ENCODE measurements at regions not wholly inside any gene's neighbourhood (a gene's known extent, or its start where the extent isn't known, plus 50 kb on each side); places are given as distances from the start of the nearest gene placed in this dataset.

GRCh38 chr18:61136711-61137251 is 196.4 kb upstream of the CDH20 start:
- H3K9me3 ChIP-seq (ENCODE audit: control insufficient read depth, low read depth, low read length), result no peaks in the 10 kb centered on the region
- no peaks in the 10 kb centered on the region for H3K4me1 ChIP-seq (ENCODE audit: control insufficient read depth, low read depth, low read length)
- no peaks in the 10 kb centered on the region for H3K36me3 ChIP-seq (ENCODE audit: control insufficient read depth, low read depth, low read length)
- H3K27me3 ChIP-seq (ENCODE audit: control insufficient read depth, insufficient read depth, low read length), result no peaks in the 10 kb centered on the region
- no peak overlapping the region for H3K4me3 ChIP-seq (ENCODE audit: low read length)
- H3K27ac ChIP-seq (ENCODE audit: low read length), result no peak overlapping the region
- H3K9ac ChIP-seq (ENCODE audit: low read length), result no peak overlapping the region

GRCh38 chr18:61141691-61142090 is 191.5 kb upstream of the CDH20 start:
- Histone ChIP-seq H3K9ac (ENCODE audit: low read length) (no peak overlapping the region), H3K27ac (ENCODE audit: low read length) (no peak overlapping the region), H3K36me3 (ENCODE audit: control insufficient read depth, low read depth, low read length) (no peaks in the 10 kb centered on the region), H3K4me1 (ENCODE audit: control insufficient read depth, low read depth, low read length) (no peaks in the 10 kb centered on the region), H3K9me3 (ENCODE audit: control insufficient read depth, low read depth, low read length) (no peaks in the 10 kb centered on the region), H3K4me3 (ENCODE audit: low read length) (no peak overlapping the region), H3K27me3 (ENCODE audit: control insufficient read depth, insufficient read depth, low read length) (no peaks in the 10 kb centered on the region)

GRCh38 chr18:61148322-61148721 is 184.9 kb upstream of the CDH20 start:
- H3K36me3 ChIP-seq (ENCODE audit: control insufficient read depth, low read depth, low read length), result no peaks in the 10 kb centered on the region

GRCh38 chr18:61149786-61150185 is 183.4 kb upstream of the CDH20 start:
- H3K4me3 ChIP-seq (ENCODE audit: low read length), result no peak overlapping the region
- H3K4me1 ChIP-seq (ENCODE audit: control insufficient read depth, low read depth, low read length), result no peaks in the 10 kb centered on the region
- no peaks in the 10 kb centered on the region for H3K27me3 ChIP-seq (ENCODE audit: control insufficient read depth, insufficient read depth, low read length)
- no peaks in the 10 kb centered on the region for H3K9me3 ChIP-seq (ENCODE audit: control insufficient read depth, low read depth, low read length)
- H3K36me3 ChIP-seq (ENCODE audit: control insufficient read depth, low read depth, low read length), result no peaks in the 10 kb centered on the region
- no peak overlapping the region for H3K9ac ChIP-seq (ENCODE audit: low read length)
- H3K27ac ChIP-seq (ENCODE audit: low read length), result no peak overlapping the region

More at GRCh38 chr18:61148322-61148721, 184.9 kb upstream of the CDH20 start:
- no peak overlapping the region for H3K27ac ChIP-seq (ENCODE audit: low read length)
- no peaks in the 10 kb centered on the region for H3K9me3 ChIP-seq (ENCODE audit: control insufficient read depth, low read depth, low read length)
- H3K9ac ChIP-seq (ENCODE audit: low read length), result no peak overlapping the region
- no peak overlapping the region for H3K4me3 ChIP-seq (ENCODE audit: low read length)
- no peaks in the 10 kb centered on the region for H3K4me1 ChIP-seq (ENCODE audit: control insufficient read depth, low read depth, low read length)
- H3K27me3 ChIP-seq (ENCODE audit: control insufficient read depth, insufficient read depth, low read length), result no peaks in the 10 kb centered on the region

GRCh38 chr18:61153571-61153970 is 179.7 kb upstream of the CDH20 start:
- no peaks in the 10 kb centered on the region for H3K9me3 ChIP-seq (ENCODE audit: control insufficient read depth, low read depth, low read length)
- no peak overlapping the region for H3K9ac ChIP-seq (ENCODE audit: low read length)
- H3K36me3 ChIP-seq (ENCODE audit: control insufficient read depth, low read depth, low read length), result no peaks in the 10 kb centered on the region
- H3K27me3 ChIP-seq (ENCODE audit: control insufficient read depth, insufficient read depth, low read length), result no peaks in the 10 kb centered on the region
- no peak overlapping the region for H3K27ac ChIP-seq (ENCODE audit: low read length)
- no peak overlapping the region for H3K4me3 ChIP-seq (ENCODE audit: low read length)
- no peaks in the 10 kb centered on the region for H3K4me1 ChIP-seq (ENCODE audit: control insufficient read depth, low read depth, low read length)

- Histone ChIP-seq H3K36me3 (ENCODE audit: control insufficient read depth, low read depth, low read length) (no peaks in the 10 kb centered on the region), H3K27ac (ENCODE audit: low read length) (no peak overlapping the region), H3K27me3 (ENCODE audit: control insufficient read depth, insufficient read depth, low read length) (no peaks in the 10 kb centered on the region), H3K9ac (ENCODE audit: low read length) (no peak overlapping the region), H3K9me3 (ENCODE audit: control insufficient read depth, low read depth, low read length) (no peaks in the 10 kb centered on the region), H3K4me3 (ENCODE audit: low read length) (no peak overlapping the region), H3K4me1 (ENCODE audit: control insufficient read depth, low read depth, low read length) (no peaks in the 10 kb centered on the region)
Observed at GRCh38 chr18:61154866-61155265, 178.4 kb upstream of the CDH20 start.

GRCh38 chr18:61155586-61155985 is 177.6 kb upstream of the CDH20 start:
- H3K4me3 ChIP-seq (ENCODE audit: low read length), result no peak overlapping the region
- no peaks in the 10 kb centered on the region for H3K9me3 ChIP-seq (ENCODE audit: control insufficient read depth, low read depth, low read length)
- H3K9ac ChIP-seq (ENCODE audit: low read length), result no peak overlapping the region
- H3K27ac ChIP-seq (ENCODE audit: low read length), result no peak overlapping the region
- no peaks in the 10 kb centered on the region for H3K36me3 ChIP-seq (ENCODE audit: control insufficient read depth, low read depth, low read length)
- H3K4me1 ChIP-seq (ENCODE audit: control insufficient read depth, low read depth, low read length), result no peaks in the 10 kb centered on the region
- H3K27me3 ChIP-seq (ENCODE audit: control insufficient read depth, insufficient read depth, low read length), result no peaks in the 10 kb centered on the region

- no peak overlapping the region for H3K9ac ChIP-seq (ENCODE audit: low read length)
- no peak overlapping the region for H3K4me3 ChIP-seq (ENCODE audit: low read length)
- no peak overlapping the region for H3K27ac ChIP-seq (ENCODE audit: low read length)
- H3K27me3 ChIP-seq (ENCODE audit: control insufficient read depth, insufficient read depth, low read length), result no peaks in the 10 kb centered on the region
- no peaks in the 10 kb centered on the region for H3K9me3 ChIP-seq (ENCODE audit: control insufficient read depth, low read depth, low read length)
- H3K36me3 ChIP-seq (ENCODE audit: control insufficient read depth, low read depth, low read length), result no peaks in the 10 kb centered on the region
- no peaks in the 10 kb centered on the region for H3K4me1 ChIP-seq (ENCODE audit: control insufficient read depth, low read depth, low read length)
Observed at GRCh38 chr18:61157451-61157850, 175.8 kb upstream of the CDH20 start.

GRCh38 chr18:61159246-61159645 is 174.0 kb upstream of the CDH20 start:
- Histone ChIP-seq H3K4me1 (ENCODE audit: control insufficient read depth, low read depth, low read length) (no peaks in the 10 kb centered on the region), H3K9ac (ENCODE audit: low read length) (no peak overlapping the region), H3K27ac (ENCODE audit: low read length) (no peak overlapping the region), H3K36me3 (ENCODE audit: control insufficient read depth, low read depth, low read length) (no peaks in the 10 kb centered on the region), H3K27me3 (ENCODE audit: control insufficient read depth, insufficient read depth, low read length) (no peaks in the 10 kb centered on the region), H3K4me3 (ENCODE audit: low read length) (no peak overlapping the region), H3K9me3 (ENCODE audit: control insufficient read depth, low read depth, low read length) (no peaks in the 10 kb centered on the region)

- no peaks in the 10 kb centered on the region for H3K4me1 ChIP-seq (ENCODE audit: control insufficient read depth, low read depth, low read length)
- H3K4me3 ChIP-seq (ENCODE audit: low read length), result no peak overlapping the region
- H3K9me3 ChIP-seq (ENCODE audit: control insufficient read depth, low read depth, low read length), result no peaks in the 10 kb centered on the region
- no peaks in the 10 kb centered on the region for H3K36me3 ChIP-seq (ENCODE audit: control insufficient read depth, low read depth, low read length)
- no peak overlapping the region for H3K27ac ChIP-seq (ENCODE audit: low read length)
- H3K9ac ChIP-seq (ENCODE audit: low read length), result no peak overlapping the region
- no peaks in the 10 kb centered on the region for H3K27me3 ChIP-seq (ENCODE audit: control insufficient read depth, insufficient read depth, low read length)
Observed at GRCh38 chr18:61164321-61164720, 168.9 kb upstream of the CDH20 start.

GRCh38 chr18:61167902-61168301 is 165.3 kb upstream of the CDH20 start:
- Histone ChIP-seq H3K4me3 (ENCODE audit: low read length) (no peak overlapping the region), H3K4me1 (ENCODE audit: control insufficient read depth, low read depth, low read length) (peaks cover 3% of the 10 kb centered on the region), H3K9me3 (ENCODE audit: control insufficient read depth, low read depth, low read length) (no peaks in the 10 kb centered on the region), H3K9ac (ENCODE audit: low read length) (no peak overlapping the region), H3K27ac (ENCODE audit: low read length) (no peak overlapping the region), H3K27me3 (ENCODE audit: control insufficient read depth, insufficient read depth, low read length) (no peaks in the 10 kb centered on the region), H3K36me3 (ENCODE audit: control insufficient read depth, low read depth, low read length) (no peaks in the 10 kb centered on the region)

GRCh38 chr18:61169386-61169785 is 163.8 kb upstream of the CDH20 start:
- Histone ChIP-seq H3K27me3 (ENCODE audit: control insufficient read depth, insufficient read depth, low read length) (no peaks in the 10 kb centered on the region), H3K9me3 (ENCODE audit: control insufficient read depth, low read depth, low read length) (no peaks in the 10 kb centered on the region), H3K36me3 (ENCODE audit: control insufficient read depth, low read depth, low read length) (no peaks in the 10 kb centered on the region), H3K4me1 (ENCODE audit: control insufficient read depth, low read depth, low read length) (peaks cover 3% of the 10 kb centered on the region), H3K4me3 (ENCODE audit: low read length) (no peak overlapping the region), H3K27ac (ENCODE audit: low read length) (no peak overlapping the region), H3K9ac (ENCODE audit: low read length) (no peak overlapping the region)

Measured in iPS-18a (cell line).